HCT116 (cell line): ENCODE measurements at regions not wholly inside any gene's neighbourhood (a gene's known extent, or its start where the extent isn't known, plus 50 kb on each side); places are given as distances from the start of the nearest gene placed in this dataset.

Source experiments
- ATAC-seq: fragments of 200-7000 bp; cut with Tn5 transposase; 2 replicates; pipeline ENCODE4 v1.9.1; 2020; ENCODE audit warnings: mild to moderate bottlenecking, moderate library complexity
- BruUV-seq: library from RNA; stranded (reverse); fragments of 400-500 nt; replicated peaks from 2 replicates; lab custom pipeline; 2021; lab: Mats Ljungman, UMichigan
- CTCF ChIA-PET: fragments of 300-600 bp; sonication (Branson Sonifier 250); formaldehyde crosslinking; loops from one replicate; lab custom pipeline; 2021; ENCODE audit warnings: antibody characterized with exemption; lab: Charles Lee
- POLR2A ChIA-PET: fragments of 300-600, 350-600 bp; sonication (Branson Sonifier 250); formaldehyde crosslinking; loops from one replicate; lab custom pipeline; 2021; ENCODE audit warnings: antibody characterized with exemption; lab: Charles Lee
- RAD21 ChIA-PET, 2 experiments: fragments of 300-600 bp; sonication (Branson Sonifier 250); formaldehyde crosslinking; loops; one replicate each; lab custom pipeline; 2023; ENCODE audit warnings: low total read pairs in 2 of 2; ENCODE audit not compliant: uncharacterized antibody in 2 of 2, unreplicated experiment in 2 of 2, low non-redundant PET in 1 of 2; lab: Charles Lee
- DNase-seq: peaks from one replicate; pipeline ENCODE4 v3.0.0-alpha.2; 2010; ENCODE audit warnings: low read depth, low spot score
- H2AFZ ChIP-seq: fragments of 200-600 bp; shearing (Covaris generic), sonication (generic); 2 replicates; pipeline ENCODE4 v1.6.1; 2017; ENCODE audit warnings: low read depth, mixed run types, mixed read lengths, antibody characterized with exemption, low read length; ENCODE audit not compliant: poor library complexity, severe bottlenecking
- H3K27ac ChIP-seq: 2 replicates; pipeline ENCODE4 v1.5.1; 2012; ENCODE audit warnings: low read depth, low read length
- H3K27me3 ChIP-seq: fragments of 200-600 bp; sonication (generic); 2 replicates; pipeline ENCODE4 v1.6.1; 2016; ENCODE audit warnings: mixed run types, low read length, mixed read lengths; ENCODE audit not compliant: insufficient read depth
- H3K36me3 ChIP-seq, 2 experiments: fragments of 200-500 bp in 1 of 2; fragments of 200-600 bp in 1 of 2; sonication (Bioruptor generic) in 1 of 2; sonication (generic) in 1 of 2; 2 replicates each; pipeline versions ENCODE4 v1.5.1 to v1.6.1; 2014 to 2016; ENCODE audit warnings: low read length in 2 of 2, inconsistent platforms in 1 of 2, mixed read lengths in 1 of 2, mixed run types in 1 of 2; ENCODE audit not compliant: insufficient read depth in 2 of 2, control insufficient read depth in 1 of 2
- H3K4me1 ChIP-seq, 2 experiments: fragments of 200-600 bp in 1 of 2; sonication (generic) in 1 of 2; 2 replicates each; pipeline versions ENCODE4 v1.5.1 to v1.6.1; 2012 to 2017; ENCODE audit warnings: low read length in 2 of 2, inconsistent platforms in 1 of 2, mild to moderate bottlenecking in 1 of 2, mixed read lengths in 1 of 2, mixed run types in 1 of 2, moderate library complexity in 1 of 2; ENCODE audit not compliant: insufficient read depth in 2 of 2, control insufficient read depth in 1 of 2
- H3K4me2 ChIP-seq: fragments of 200-600 bp; sonication (generic); 2 replicates; pipeline ENCODE4 v1.6.1; 2017; ENCODE audit warnings: mixed run types, low read length, mixed read lengths
- H3K4me3 ChIP-seq, 2 experiments: fragments of 200-600 bp in 1 of 2; sonication (generic) in 1 of 2; replicated peaks in 1 of 2; 2 replicates each; pipeline ENCODE4 v1.5.1; 2011 to 2016; ENCODE audit warnings: low read length in 2 of 2, control low read depth in 1 of 2, low read depth in 1 of 2, mild to moderate bottlenecking in 1 of 2, mixed read lengths in 1 of 2, mixed run types in 1 of 2
- H3K79me2 ChIP-seq: fragments of 200-600 bp; sonication (generic); 2 replicates; pipeline ENCODE4 v1.6.1; 2017; ENCODE audit warnings: mild to moderate bottlenecking, mixed run types, low read length, moderate library complexity, mixed read lengths; ENCODE audit not compliant: insufficient read depth
- H3K9ac ChIP-seq: fragments of 200-600 bp; sonication (generic); 2 replicates; pipeline ENCODE4 v1.6.1; 2016; ENCODE audit warnings: low read length, mixed read lengths
- H3K9me2 ChIP-seq: fragments of 200-600 bp; sonication (generic), shearing (Covaris generic); 2 replicates; pipeline ENCODE4 v1.6.1; 2017; ENCODE audit warnings: mixed run types, mild to moderate bottlenecking, moderate library complexity; ENCODE audit not compliant: insufficient read depth
- H3K9me3 ChIP-seq, 2 experiments: fragments of 200-500 bp in 1 of 2; fragments of 200-600 bp in 1 of 2; sonication (Bioruptor generic) in 1 of 2; sonication (generic) in 1 of 2; 2 replicates each; pipeline ENCODE4 v1.6.1; 2014 to 2017; ENCODE audit warnings: low read length in 2 of 2, mixed read lengths in 2 of 2, inconsistent platforms in 1 of 2, low read depth in 1 of 2, mild to moderate bottlenecking in 1 of 2, mixed run types in 1 of 2, moderate library complexity in 1 of 2; ENCODE audit not compliant: control insufficient read depth in 1 of 2, insufficient read depth in 1 of 2
- H4K20me1 ChIP-seq: fragments of 200-600 bp; sonication (generic), shearing (Covaris generic); 2 replicates; pipeline ENCODE4 v1.6.1; 2017; ENCODE audit warnings: mixed run types, mild to moderate bottlenecking, moderate library complexity; ENCODE audit not compliant: insufficient read depth
- CBX3 ChIP-seq: IDR thresholded peaks from 2 replicates; pipeline ENCODE4 v1.6.1; 2012; ENCODE audit warnings: low read depth
- CEBPB ChIP-seq: IDR thresholded peaks from 2 replicates; pipeline ENCODE4 v1.6.1; 2012; ENCODE audit warnings: low read depth
- ELF1 ChIP-seq: IDR thresholded peaks from 2 replicates; pipeline ENCODE4 v1.6.1; 2012; ENCODE audit warnings: low read depth, borderline replicate concordance
- EZH2 ChIP-seq: fragments of 200-600 bp; sonication (generic); IDR thresholded peaks from 2 replicates; pipeline ENCODE4 v1.6.1; 2017; ENCODE audit warnings: antibody characterized with exemption, mixed run types
- EZH2phosphoT487 ChIP-seq: fragments of 200-600 bp; IDR thresholded peaks from 2 replicates; pipeline ENCODE4 v1.6.1; 2018; ENCODE audit warnings: antibody characterized with exemption, borderline replicate concordance
- JUND ChIP-seq: IDR thresholded peaks from 2 replicates; pipeline ENCODE4 v1.6.1; 2012
- POLR2A ChIP-seq: IDR thresholded peaks from 2 replicates; pipeline ENCODE4 v1.7.0; 2011; ENCODE audit warnings: borderline replicate concordance; ENCODE audit not compliant: insufficient read depth, insufficient read length; ENCODE audit errors: extremely low read depth
- POLR2AphosphoS5 ChIP-seq: IDR thresholded peaks from 2 replicates; pipeline ENCODE4 v1.6.1; 2011; ENCODE audit warnings: mild to moderate bottlenecking, low read depth, low read length, moderate library complexity
- SIN3A ChIP-seq: IDR thresholded peaks from 2 replicates; pipeline ENCODE4 v1.6.1; 2012; ENCODE audit warnings: low read depth
- SP1 ChIP-seq: IDR thresholded peaks from 2 replicates; pipeline ENCODE4 v1.6.1; 2012; ENCODE audit warnings: low read depth
- SRF ChIP-seq: IDR thresholded peaks from 2 replicates; pipeline ENCODE4 v1.6.1; 2012; ENCODE audit warnings: low read depth
- TCF7L2 ChIP-seq: IDR thresholded peaks from 2 replicates; pipeline ENCODE4 v1.7.0; 2011; ENCODE audit warnings: borderline replicate concordance, inconsistent platforms; ENCODE audit not compliant: insufficient read depth, insufficient read length; ENCODE audit errors: extremely low read depth
- ZFX ChIP-seq: fragments of 450-650 bp; IDR thresholded peaks from 2 replicates; pipeline ENCODE4 v1.6.1; 2017
- ZNF274 ChIP-seq: fragments of 200-500 bp; sonication (Bioruptor generic); IDR thresholded peaks from 2 replicates; pipeline ENCODE4 v1.6.1; 2014; ENCODE audit warnings: mild to moderate bottlenecking, low read depth, low read length, inconsistent platforms
- intact Hi-C: fragments of 100-400 bp; cut with micrococcal nuclease; formaldehyde crosslinking; loops from 2 replicates; pipeline ENCODE4 v1.10.0; 2022
- TF ChIP-seq, protein P1 (sequence below): IDR thresholded peaks from 2 replicates; pipeline ENCODE4 v1.6.1; 2012
- TF ChIP-seq, protein P2 (sequence below): IDR thresholded peaks from 2 replicates; pipeline ENCODE4 v1.6.1; 2012
- TF ChIP-seq, protein P3 (sequence below): IDR thresholded peaks from 2 replicates; pipeline ENCODE4 v1.6.1; 2012; ENCODE audit warnings: low read depth
- TF ChIP-seq, protein P4 (sequence below): IDR thresholded peaks from 2 replicates; pipeline ENCODE4 v1.6.1; 2011; ENCODE audit warnings: mild to moderate bottlenecking, low read length, moderate library complexity; ENCODE audit not compliant: insufficient replicate concordance; ENCODE audit errors: extremely low read depth

DNA sequence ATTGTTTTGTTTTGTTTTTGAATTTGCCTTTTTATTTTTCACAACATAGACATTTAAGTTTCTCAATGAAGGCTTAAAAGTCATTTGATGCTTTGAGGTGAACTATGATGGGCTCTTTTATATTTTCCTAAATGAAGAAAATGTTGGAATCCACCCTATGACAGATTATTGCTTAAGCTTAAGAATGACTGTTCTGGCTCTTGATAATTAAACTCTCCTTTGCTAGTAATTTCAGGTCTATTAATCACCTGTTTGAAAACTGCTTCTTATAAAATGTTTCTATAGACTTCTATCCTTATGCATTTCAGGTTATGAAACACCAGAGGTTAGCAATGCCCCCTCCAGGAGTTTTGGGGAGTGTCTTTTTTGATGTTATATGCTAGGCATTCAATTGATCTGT is 424.1 kb upstream of the DYNLRB2 start:
- ChIA-PET RAD21 (no interaction called here), CTCF (no interaction called here), POLR2A (no interaction called here)
- H2AFZ ChIP-seq = no peak overlapping the region
- H4K20me1 ChIP-seq = no peaks in the 10 kb centered on the region
- H3K4me1 ChIP-seq = no peaks in the 10 kb centered on the region
- no peak overlapping the region for H3K4me2 ChIP-seq
- TF ChIP-seq TCF7L2 = no peak
- TF ChIP-seq POLR2A = no peak
- no peak for TF ChIP-seq ZFX
- TF ChIP-seq EZH2 = no peak
- TF ChIP-seq, protein P1, sequence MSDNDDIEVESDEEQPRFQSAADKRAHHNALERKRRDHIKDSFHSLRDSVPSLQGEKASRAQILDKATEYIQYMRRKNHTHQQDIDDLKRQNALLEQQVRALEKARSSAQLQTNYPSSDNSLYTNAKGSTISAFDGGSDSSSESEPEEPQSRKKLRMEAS = no peak
- TF ChIP-seq, protein P2, sequence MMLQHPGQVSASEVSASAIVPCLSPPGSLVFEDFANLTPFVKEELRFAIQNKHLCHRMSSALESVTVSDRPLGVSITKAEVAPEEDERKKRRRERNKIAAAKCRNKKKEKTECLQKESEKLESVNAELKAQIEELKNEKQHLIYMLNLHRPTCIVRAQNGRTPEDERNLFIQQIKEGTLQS = no peak
- no peak for TF ChIP-seq SP1
- TF ChIP-seq SIN3A = no peak
- TF ChIP-seq, protein P3, sequence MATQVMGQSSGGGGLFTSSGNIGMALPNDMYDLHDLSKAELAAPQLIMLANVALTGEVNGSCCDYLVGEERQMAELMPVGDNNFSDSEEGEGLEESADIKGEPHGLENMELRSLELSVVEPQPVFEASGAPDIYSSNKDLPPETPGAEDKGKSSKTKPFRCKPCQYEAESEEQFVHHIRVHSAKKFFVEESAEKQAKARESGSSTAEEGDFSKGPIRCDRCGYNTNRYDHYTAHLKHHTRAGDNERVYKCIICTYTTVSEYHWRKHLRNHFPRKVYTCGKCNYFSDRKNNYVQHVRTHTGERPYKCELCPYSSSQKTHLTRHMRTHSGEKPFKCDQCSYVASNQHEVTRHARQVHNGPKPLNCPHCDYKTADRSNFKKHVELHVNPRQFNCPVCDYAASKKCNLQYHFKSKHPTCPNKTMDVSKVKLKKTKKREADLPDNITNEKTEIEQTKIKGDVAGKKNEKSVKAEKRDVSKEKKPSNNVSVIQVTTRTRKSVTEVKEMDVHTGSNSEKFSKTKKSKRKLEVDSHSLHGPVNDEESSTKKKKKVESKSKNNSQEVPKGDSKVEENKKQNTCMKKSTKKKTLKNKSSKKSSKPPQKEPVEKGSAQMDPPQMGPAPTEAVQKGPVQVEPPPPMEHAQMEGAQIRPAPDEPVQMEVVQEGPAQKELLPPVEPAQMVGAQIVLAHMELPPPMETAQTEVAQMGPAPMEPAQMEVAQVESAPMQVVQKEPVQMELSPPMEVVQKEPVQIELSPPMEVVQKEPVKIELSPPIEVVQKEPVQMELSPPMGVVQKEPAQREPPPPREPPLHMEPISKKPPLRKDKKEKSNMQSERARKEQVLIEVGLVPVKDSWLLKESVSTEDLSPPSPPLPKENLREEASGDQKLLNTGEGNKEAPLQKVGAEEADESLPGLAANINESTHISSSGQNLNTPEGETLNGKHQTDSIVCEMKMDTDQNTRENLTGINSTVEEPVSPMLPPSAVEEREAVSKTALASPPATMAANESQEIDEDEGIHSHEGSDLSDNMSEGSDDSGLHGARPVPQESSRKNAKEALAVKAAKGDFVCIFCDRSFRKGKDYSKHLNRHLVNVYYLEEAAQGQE = no peak
- TF ChIP-seq, protein P4, sequence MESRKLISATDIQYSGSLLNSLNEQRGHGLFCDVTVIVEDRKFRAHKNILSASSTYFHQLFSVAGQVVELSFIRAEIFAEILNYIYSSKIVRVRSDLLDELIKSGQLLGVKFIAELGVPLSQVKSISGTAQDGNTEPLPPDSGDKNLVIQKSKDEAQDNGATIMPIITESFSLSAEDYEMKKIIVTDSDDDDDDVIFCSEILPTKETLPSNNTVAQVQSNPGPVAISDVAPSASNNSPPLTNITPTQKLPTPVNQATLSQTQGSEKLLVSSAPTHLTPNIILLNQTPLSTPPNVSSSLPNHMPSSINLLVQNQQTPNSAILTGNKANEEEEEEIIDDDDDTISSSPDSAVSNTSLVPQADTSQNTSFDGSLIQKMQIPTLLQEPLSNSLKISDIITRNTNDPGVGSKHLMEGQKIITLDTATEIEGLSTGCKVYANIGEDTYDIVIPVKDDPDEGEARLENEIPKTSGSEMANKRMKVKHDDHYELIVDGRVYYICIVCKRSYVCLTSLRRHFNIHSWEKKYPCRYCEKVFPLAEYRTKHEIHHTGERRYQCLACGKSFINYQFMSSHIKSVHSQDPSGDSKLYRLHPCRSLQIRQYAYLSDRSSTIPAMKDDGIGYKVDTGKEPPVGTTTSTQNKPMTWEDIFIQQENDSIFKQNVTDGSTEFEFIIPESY = no peak
- TF ChIP-seq SRF = no peak
- TF ChIP-seq POLR2AphosphoS5 = no peak
- TF ChIP-seq CEBPB = no peak
- TF ChIP-seq ELF1 = no peak
- TF ChIP-seq EZH2phosphoT487 = no peak
- TF ChIP-seq CBX3 = no peak
- TF ChIP-seq ZNF274 = no peak
- TF ChIP-seq JUND = no peak
- H3K9me3 ChIP-seq = peaks cover 52 to 55% of the 10 kb centered on the region in 2 experiments; a peak in 3 of 4 replicates
- H3K4me3 ChIP-seq = no peak overlapping the region
- H3K36me3 ChIP-seq = no peaks in the 10 kb centered on the region
- no peaks in the 10 kb centered on the region for H3K79me2 ChIP-seq
- no peak overlapping the region for H3K27ac ChIP-seq
- H3K27me3 ChIP-seq = no peaks in the 10 kb centered on the region
- H3K9me2 ChIP-seq = no peaks in the 10 kb centered on the region
- no peak overlapping the region for H3K9ac ChIP-seq
- ATAC-seq (no peak), DNase-seq (no peak)
- intact Hi-C loops = no loop called here
- no TSS peak for BruUV-seq
